IMR-90 (cell line): ENCODE measurements at regions not wholly inside any gene's neighbourhood (a gene's known extent, or its start where the extent isn't known, plus 50 kb on each side); places are given as distances from the start of the nearest gene placed in this dataset.

Source experiments
- ATAC-seq: fragments of 200-7000 bp; cut with Tn5 transposase; 2 replicates; pipeline ENCODE4 v1.9.1; 2020; ENCODE audit warnings: low read depth, mild to moderate bottlenecking, moderate library complexity
- BruUV-seq: library from RNA; stranded (reverse); fragments of 400-500 nt; replicated peaks from 2 replicates; lab custom pipeline; 2021; lab: Mats Ljungman, UMichigan
- CTCF ChIA-PET: fragments of 300-600 bp; formaldehyde crosslinking; extraction: SDS; loops from one replicate; lab custom pipeline; 2021; ENCODE audit warnings: antibody characterized with exemption; lab: Yijun Ruan, JAX
- POLR2A ChIA-PET: fragments of 300-600 bp; sonication (Branson Sonifier 250); formaldehyde crosslinking; loops from one replicate; lab custom pipeline; 2022; ENCODE audit warnings: antibody characterized with exemption; ENCODE audit not compliant: unreplicated experiment; lab: Charles Lee
- DNase-seq: peaks from one replicate; pipeline ENCODE4 v3.0.0; 2013
- H2AFZ ChIP-seq: replicated peaks from 2 replicates; pipeline ENCODE3; 2013; ENCODE audit warnings: low read length, mild to moderate bottlenecking; ENCODE audit not compliant: poor library complexity
- H2AK5ac ChIP-seq: 2 replicates; pipeline ENCODE4 v1.6.1; 2013; ENCODE audit warnings: low read depth, low read length, inconsistent platforms
- H2AK9ac ChIP-seq: replicated peaks from 2 replicates; pipeline ENCODE3; 2013; ENCODE audit warnings: mild to moderate bottlenecking, low read depth, low read length, moderate library complexity; ENCODE audit not compliant: poor library complexity
- H2BK120ac ChIP-seq: 2 replicates; pipeline ENCODE4 v1.6.1; 2013; ENCODE audit warnings: low read depth, low read length, inconsistent platforms
- H2BK15ac ChIP-seq: 3 replicates; pipeline ENCODE4 v1.6.1; 2013; ENCODE audit warnings: low read depth, low read length, inconsistent platforms
- H2BK20ac ChIP-seq: 2 replicates; pipeline ENCODE4 v1.6.1; 2013; ENCODE audit warnings: low read depth, mild to moderate bottlenecking, inconsistent platforms, low read length, moderate library complexity
- H2BK5ac ChIP-seq: 2 replicates; pipeline ENCODE4 v1.6.1; 2013; ENCODE audit warnings: mild to moderate bottlenecking, low read depth, low read length, inconsistent platforms; ENCODE audit not compliant: poor library complexity, severe bottlenecking
- H3K14ac ChIP-seq: replicated peaks from 2 replicates; pipeline ENCODE4 v1.6.1; 2013; ENCODE audit warnings: low read depth, low read length, inconsistent platforms
- H3K18ac ChIP-seq: 2 replicates; pipeline ENCODE4 v1.6.1; 2013; ENCODE audit warnings: low read depth, low read length, control low read depth
- H3K23ac ChIP-seq: 2 replicates; pipeline ENCODE4 v1.6.1; 2013; ENCODE audit warnings: low read depth, low read length, inconsistent platforms
- H3K27ac ChIP-seq: 2 replicates; pipeline ENCODE4 v1.5.1; 2013; ENCODE audit warnings: mild to moderate bottlenecking, control low read depth, low read length; ENCODE audit not compliant: insufficient read depth
- H3K27me3 ChIP-seq: 2 replicates; pipeline ENCODE4 v1.6.1; 2013; ENCODE audit warnings: low read length; ENCODE audit not compliant: control insufficient read depth, insufficient read depth
- H3K36me3 ChIP-seq: 2 replicates; pipeline ENCODE4 v1.6.1; 2013; ENCODE audit warnings: low read length, mixed read lengths; ENCODE audit not compliant: control insufficient read depth, insufficient read depth
- H3K4ac ChIP-seq: 2 replicates; pipeline ENCODE4 v1.6.1; 2013; ENCODE audit warnings: low read depth, low read length, inconsistent platforms
- H3K4me1 ChIP-seq: 2 replicates; pipeline ENCODE4 v1.6.1; 2013; ENCODE audit warnings: low read length, mixed read lengths; ENCODE audit not compliant: control insufficient read depth, insufficient read depth
- H3K4me2 ChIP-seq: 2 replicates; pipeline ENCODE4 v1.6.1; 2013; ENCODE audit warnings: low read depth, mild to moderate bottlenecking, control low read depth, low read length, moderate library complexity
- H3K4me3 ChIP-seq: 2 replicates; pipeline ENCODE4 v1.5.1; 2013; ENCODE audit warnings: low read depth, mild to moderate bottlenecking, control low read depth, low read length, moderate library complexity; ENCODE audit not compliant: insufficient read depth
- H3K56ac ChIP-seq: 2 replicates; pipeline ENCODE4 v1.6.1; 2013; ENCODE audit warnings: low read length, inconsistent platforms; ENCODE audit not compliant: insufficient read depth; ENCODE audit errors: extremely low read depth
- H3K79me1 ChIP-seq, 2 experiments: 2 replicates each; pipeline ENCODE4 v1.6.1; 2013; ENCODE audit warnings: low read length in 2 of 2, inconsistent platforms in 1 of 2, low read depth in 1 of 2
- H3K9ac ChIP-seq: 2 replicates; pipeline ENCODE4 v1.6.1; 2013; ENCODE audit warnings: low read depth, low read length, control low read depth
- H3K9me1 ChIP-seq: 2 replicates; pipeline ENCODE4 v1.6.1; 2013; ENCODE audit warnings: low read length, inconsistent platforms; ENCODE audit not compliant: insufficient read depth
- H3K9me3 ChIP-seq: 2 replicates; pipeline ENCODE4 v1.6.1; 2013; ENCODE audit warnings: low read length; ENCODE audit not compliant: control insufficient read depth, insufficient read depth
- H4K20me1 ChIP-seq: 2 replicates; pipeline ENCODE4 v1.6.1; 2013; ENCODE audit warnings: low read length, inconsistent platforms; ENCODE audit not compliant: insufficient read depth
- H4K5ac ChIP-seq: 2 replicates; pipeline ENCODE4 v1.6.1; 2013; ENCODE audit warnings: mild to moderate bottlenecking, low read depth, low read length, control low read depth
- H4K8ac ChIP-seq, 2 experiments: 2 replicates each; pipeline ENCODE4 v1.6.1; 2013; ENCODE audit warnings: low read depth in 2 of 2, low read length in 2 of 2, control low read depth in 1 of 2, inconsistent platforms in 1 of 2
- H4K91ac ChIP-seq: 2 replicates; pipeline ENCODE4 v1.6.1; 2013; ENCODE audit warnings: low read depth, low read length, inconsistent platforms; ENCODE audit not compliant: insufficient read depth
- BHLHE40 ChIP-seq: fragments of 150-350 bp; IDR thresholded peaks from 2 replicates; pipeline ENCODE4 v1.6.1; 2016; ENCODE audit warnings: mild to moderate bottlenecking, low read depth, low read length
- CTCF ChIP-seq: conservative IDR thresholded peaks from 2 replicates; pipeline ENCODE4 v1.5.1; 2012; ENCODE audit warnings: mild to moderate bottlenecking, low read depth, low read length, improper control_type of control experiment
- ELK1 ChIP-seq: fragments of 150-350 bp; IDR thresholded peaks from 2 replicates; pipeline ENCODE4 v1.6.1; 2016; ENCODE audit warnings: low read depth, mild to moderate bottlenecking, low read length, moderate library complexity, borderline replicate concordance
- MAFK ChIP-seq: IDR thresholded peaks from 2 replicates; pipeline ENCODE4 v1.6.1; 2012; ENCODE audit warnings: low read depth, low read length, improper control_type of control experiment
- MAZ ChIP-seq: IDR thresholded peaks from 2 replicates; pipeline ENCODE4 v1.6.1; 2012; ENCODE audit warnings: low read depth, mild to moderate bottlenecking, low read length, improper control_type of control experiment, moderate library complexity, borderline replicate concordance
- MXI1 ChIP-seq: IDR thresholded peaks from 2 replicates; pipeline ENCODE4 v1.6.1; 2012; ENCODE audit warnings: low read depth, mild to moderate bottlenecking, low read length, moderate library complexity, borderline replicate concordance
- NFE2L2 ChIP-seq: fragments of 150-350 bp; IDR thresholded peaks from 2 replicates; pipeline ENCODE4 v1.6.1; 2016; ENCODE audit warnings: low read depth, mild to moderate bottlenecking, low read length
- RCOR1 ChIP-seq: IDR thresholded peaks from 2 replicates; pipeline ENCODE4 v1.6.1; 2012; ENCODE audit warnings: mild to moderate bottlenecking, low read length, improper control_type of control experiment; ENCODE audit not compliant: insufficient replicate concordance
- RFX5 ChIP-seq: IDR thresholded peaks from 2 replicates; pipeline ENCODE4 v1.8.0; 2012; ENCODE audit warnings: low read depth, mild to moderate bottlenecking, low read length, moderate library complexity
- SMC3 ChIP-seq: fragments of 150-350 bp; IDR thresholded peaks from 2 replicates; pipeline ENCODE4 v1.6.1; 2016; ENCODE audit warnings: low read depth, mild to moderate bottlenecking, antibody characterized with exemption, low read length, moderate library complexity
- USF2 ChIP-seq: fragments of 150-350 bp; IDR thresholded peaks from 2 replicates; pipeline ENCODE4 v1.6.1; 2017; ENCODE audit warnings: mild to moderate bottlenecking, antibody characterized with exemption, low read length, low read depth
- WGBS, 2 experiments: methylation state at CpG; one replicate each; pipeline versions ENCODE4 v1.1.5 to v1.1.7; 2013; ENCODE audit warnings: missing lambda C conversion rate in 2 of 2; ENCODE audit not compliant: insufficient read length in 1 of 2; ENCODE audit errors: extremely low coverage in 2 of 2; 5-methylcytosine and 5-hydroxymethylcytosine counted together
- dilution Hi-C: fragments of 300-500 bp; cut with HindIII; formaldehyde crosslinking; loops from one replicate; pipeline ENCODE4 v1.14.3; 2018; ENCODE audit warnings: low sequenced_read_pairs; ENCODE audit not compliant: unreplicated experiment
- in situ Hi-C: fragments of 300-500 bp; cut with MboI; formaldehyde crosslinking; loops from 3 replicates; pipeline ENCODE4 v1.14.3; 2019; ENCODE audit warnings: low sequenced_read_pairs, inconsistent platforms, mixed read lengths
- intact Hi-C: fragments of 100-400 bp; cut with micrococcal nuclease; formaldehyde crosslinking; loops from 2 replicates; pipeline ENCODE4 v1.10.0; 2022

- in situ Hi-C loops = no loop called here
- TF ChIP-seq MAFK (no peak), MXI1 (no peak), NFE2L2 (no peak), RFX5 (no peak), BHLHE40 (no peak), MAZ (no peak), USF2 (no peak), ELK1 (no peak), SMC3 (no peak), CTCF (no peak), RCOR1 (no peak)
These were observed 169.2 kb upstream of the CDH8 start for GRCh38 chr16:62205459-62205858.

More at GRCh38 chr16:62205459-62205858, 169.2 kb upstream of the CDH8 start:
- H4K8ac ChIP-seq = no peak overlapping the region
- H2AK5ac ChIP-seq = no peak overlapping the region
- no peak overlapping the region for H2BK15ac ChIP-seq
- CTCF ChIA-PET = no interaction called here
- no peaks in the 10 kb centered on the region for H3K27me3 ChIP-seq
- H3K79me1 ChIP-seq = no peaks in the 10 kb centered on the region
- no peak for DNase-seq
- H3K9ac ChIP-seq = no peak overlapping the region
- peaks cover 2% of the 10 kb centered on the region for H3K9me3 ChIP-seq
- no peak for ATAC-seq
- no peak overlapping the region for H3K56ac ChIP-seq
- no peak overlapping the region for H2BK20ac ChIP-seq
- no peak overlapping the region for H2BK5ac ChIP-seq
- no peaks in the 10 kb centered on the region for H4K20me1 ChIP-seq
- intact Hi-C loops (no loop called here), dilution Hi-C loops (no loop called here)
- H3K14ac ChIP-seq = no peak overlapping the region
- no TSS peak for BruUV-seq
- no peaks in the 10 kb centered on the region for H3K4me1 ChIP-seq
- H2BK120ac ChIP-seq = no peak overlapping the region
- H4K5ac ChIP-seq = no peak overlapping the region
- POLR2A ChIA-PET = no interaction called here
- no peak overlapping the region for H3K4me2 ChIP-seq
- no peak overlapping the region for H2AFZ ChIP-seq
- no peak overlapping the region for H2AK9ac ChIP-seq
- H3K36me3 ChIP-seq = no peaks in the 10 kb centered on the region
- H3K4ac ChIP-seq = no peak overlapping the region
- no peak overlapping the region for H3K18ac ChIP-seq
- WGBS, 2 experiments = no CpG with 5 or more reads among the region's 1 CpG
- no peak overlapping the region for H3K4me3 ChIP-seq
- no peaks in the 10 kb centered on the region for H3K9me1 ChIP-seq
- no peak overlapping the region for H4K91ac ChIP-seq
- no peak overlapping the region for H3K27ac ChIP-seq
- H3K23ac ChIP-seq = no peak overlapping the region
